ENCODE measurements at regions not wholly inside any gene's neighbourhood (a gene's known extent, or its start where the extent isn't known, plus 50 kb on each side); places are given as distances from the start of the nearest gene placed in this dataset.

DNA sequence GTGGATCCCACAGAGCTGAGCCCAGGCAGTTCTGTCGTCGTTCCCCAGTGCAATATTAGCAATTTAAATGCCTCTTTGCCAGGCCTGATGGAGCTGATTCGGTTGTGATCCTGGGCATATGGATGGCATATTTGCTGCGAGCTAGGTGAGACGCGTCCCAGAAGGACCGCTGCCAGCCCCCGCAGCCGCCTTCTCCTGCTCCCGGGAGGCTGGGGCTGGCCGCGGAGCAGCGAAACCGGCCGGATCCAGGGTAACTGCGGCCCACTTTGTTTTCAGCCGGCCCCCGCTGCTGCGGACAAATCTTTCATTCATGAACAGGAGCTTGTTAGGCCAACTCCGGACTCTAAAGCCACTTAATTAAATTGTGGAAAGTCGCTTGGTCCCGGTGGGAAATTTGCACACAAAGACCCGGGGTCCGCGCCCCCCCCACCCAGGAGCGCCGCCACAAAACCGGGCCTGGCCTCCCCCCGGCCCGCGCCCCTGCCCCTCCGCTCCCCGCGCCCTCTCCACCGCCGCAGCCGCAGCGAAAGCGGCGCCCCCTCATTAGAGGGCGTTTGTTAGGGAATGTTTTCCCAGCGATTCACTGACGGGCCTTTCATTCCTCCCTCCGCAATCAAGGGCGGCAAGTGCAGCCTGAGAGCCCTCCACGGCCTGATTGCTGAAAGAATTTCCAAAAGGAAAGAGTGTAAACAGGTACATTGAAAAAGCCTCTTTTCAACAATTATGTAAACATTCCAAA is 383.3 kb downstream of the RRAGC start:
- H2AFZ ChIP-seq (ENCODE audit: low read length), result no peak overlapping the region
- no peaks in the 10 kb centered on the region for H3F3A ChIP-seq (ENCODE audit: insufficient read depth, low read length)
- H3K9ac ChIP-seq (ENCODE audit: low read length), result peak overlapping the region; percentile 61
- no peaks in the 10 kb centered on the region for H3K79me2 ChIP-seq (ENCODE audit: insufficient read depth, low read length)
- peak overlapping the region; percentile 70 for H3K4me2 ChIP-seq (ENCODE audit: low read length)
- peaks cover 33% of the 10 kb centered on the region for H3K4me1 ChIP-seq (ENCODE audit: insufficient read depth, low read length, severe bottlenecking)
- TF ChIP-seq EZH2 (IDR thresholded peaks at IDR 0.05; ENCODE audit: borderline replicate concordance, low read length), result no peak
- TF ChIP-seq, protein P1, sequence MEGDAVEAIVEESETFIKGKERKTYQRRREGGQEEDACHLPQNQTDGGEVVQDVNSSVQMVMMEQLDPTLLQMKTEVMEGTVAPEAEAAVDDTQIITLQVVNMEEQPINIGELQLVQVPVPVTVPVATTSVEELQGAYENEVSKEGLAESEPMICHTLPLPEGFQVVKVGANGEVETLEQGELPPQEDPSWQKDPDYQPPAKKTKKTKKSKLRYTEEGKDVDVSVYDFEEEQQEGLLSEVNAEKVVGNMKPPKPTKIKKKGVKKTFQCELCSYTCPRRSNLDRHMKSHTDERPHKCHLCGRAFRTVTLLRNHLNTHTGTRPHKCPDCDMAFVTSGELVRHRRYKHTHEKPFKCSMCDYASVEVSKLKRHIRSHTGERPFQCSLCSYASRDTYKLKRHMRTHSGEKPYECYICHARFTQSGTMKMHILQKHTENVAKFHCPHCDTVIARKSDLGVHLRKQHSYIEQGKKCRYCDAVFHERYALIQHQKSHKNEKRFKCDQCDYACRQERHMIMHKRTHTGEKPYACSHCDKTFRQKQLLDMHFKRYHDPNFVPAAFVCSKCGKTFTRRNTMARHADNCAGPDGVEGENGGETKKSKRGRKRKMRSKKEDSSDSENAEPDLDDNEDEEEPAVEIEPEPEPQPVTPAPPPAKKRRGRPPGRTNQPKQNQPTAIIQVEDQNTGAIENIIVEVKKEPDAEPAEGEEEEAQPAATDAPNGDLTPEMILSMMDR (IDR thresholded peaks at IDR 0.05; ENCODE audit: low read length), result no peak
- H3K36me3 ChIP-seq (ENCODE audit: insufficient read depth, low read length), result no peaks in the 10 kb centered on the region; the same call in 1 of the 2 replicates
- peak overlapping the region; percentile 47 for H3K4me3 ChIP-seq (ENCODE audit: low read depth, low read length, poor library complexity, severe bottlenecking)
- peak overlapping the region; percentile 95 for H3K27ac ChIP-seq (ENCODE audit: low read depth, low read length, poor library complexity, severe bottlenecking)
- H3K9me2 ChIP-seq (ENCODE audit: low read depth, low read length), result no peaks in the 10 kb centered on the region
- H4K20me1 ChIP-seq (ENCODE audit: insufficient read depth, low read length), result no peaks in the 10 kb centered on the region
- no peaks in the 10 kb centered on the region for H3K9me3 ChIP-seq (ENCODE audit: low read length)
- H3K27me3 ChIP-seq (ENCODE audit: insufficient read depth, low read length), result no peaks in the 10 kb centered on the region

GRCh38 chr1:38475624-38476005 is 384.0 kb downstream of the RRAGC start:
- Histone ChIP-seq H3K4me1 (ENCODE audit: insufficient read depth, low read length, severe bottlenecking) (peaks cover 33% of the 10 kb centered on the region), H3K4me3 (ENCODE audit: low read depth, low read length, poor library complexity, severe bottlenecking) (peak overlapping the region; percentile 47), H3K27me3 (ENCODE audit: insufficient read depth, low read length) (no peaks in the 10 kb centered on the region), H3F3A (ENCODE audit: insufficient read depth, low read length) (no peaks in the 10 kb centered on the region), H2AFZ (ENCODE audit: low read length) (no peak overlapping the region), H3K9ac (ENCODE audit: low read length) (peak overlapping the region; percentile 61), H4K20me1 (ENCODE audit: insufficient read depth, low read length) (no peaks in the 10 kb centered on the region), H3K36me3 (ENCODE audit: insufficient read depth, low read length) (no peaks in the 10 kb centered on the region; the same call in 1 of the 2 replicates), H3K4me2 (ENCODE audit: low read length) (peak overlapping the region; percentile 70), H3K9me2 (ENCODE audit: low read depth, low read length) (no peaks in the 10 kb centered on the region), H3K9me3 (ENCODE audit: low read length) (no peaks in the 10 kb centered on the region), H3K79me2 (ENCODE audit: insufficient read depth, low read length) (no peaks in the 10 kb centered on the region), H3K27ac (ENCODE audit: low read depth, low read length, poor library complexity, severe bottlenecking) (peak overlapping the region; percentile 95)
- TF ChIP-seq EZH2 (IDR thresholded peaks at IDR 0.05; ENCODE audit: borderline replicate concordance, low read length), result no peak

DNA sequence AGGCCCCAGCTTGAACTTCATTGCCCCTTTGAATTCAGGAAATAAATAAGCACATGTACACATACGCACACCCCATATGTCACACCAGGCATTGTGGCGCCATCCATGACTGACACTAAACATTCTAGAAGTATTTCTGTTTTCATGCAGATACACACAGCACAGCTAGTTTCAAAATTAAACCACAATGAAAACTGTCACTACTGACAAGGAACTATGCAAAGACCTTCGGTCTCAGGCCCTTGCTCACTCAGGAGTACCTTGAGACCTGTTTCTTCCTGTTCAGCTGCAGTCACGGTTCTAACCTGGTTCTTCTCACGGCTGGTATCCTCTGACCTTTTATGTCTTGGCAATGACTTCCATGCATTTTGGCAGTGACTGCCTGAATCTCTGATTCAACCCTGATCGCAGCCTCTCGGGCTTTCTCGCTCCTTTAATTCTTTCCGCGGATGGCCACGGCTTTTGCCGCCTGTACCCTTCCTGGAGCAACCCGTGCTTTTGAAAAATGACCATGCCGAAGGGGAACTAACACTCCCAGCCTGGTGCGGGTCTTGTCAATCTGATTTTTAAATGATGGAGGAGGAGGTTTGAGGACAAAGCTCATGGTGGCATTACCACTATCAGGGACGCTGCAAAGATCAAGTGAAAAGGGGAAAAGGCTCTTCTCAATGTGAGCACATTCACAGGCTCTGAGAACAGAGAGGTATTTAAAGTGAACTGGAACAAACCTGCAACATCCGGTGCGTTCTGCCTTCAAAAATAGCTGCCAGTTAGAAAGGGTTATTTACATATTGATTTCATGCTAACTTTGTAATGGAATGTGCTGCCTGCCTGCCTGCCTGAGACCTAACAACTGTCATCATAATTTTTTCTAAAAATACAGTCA is 384.6 kb downstream of the RRAGC start:
- peak overlapping the region; percentile 61 for H3K9ac ChIP-seq (ENCODE audit: low read length)
- no peaks in the 10 kb centered on the region for H4K20me1 ChIP-seq (ENCODE audit: insufficient read depth, low read length)
- no peaks in the 10 kb centered on the region for H3K27me3 ChIP-seq (ENCODE audit: insufficient read depth, low read length)
- H3K4me2 ChIP-seq (ENCODE audit: low read length), result peak overlapping the region; percentile 70
- H3K4me1 ChIP-seq (ENCODE audit: insufficient read depth, low read length, severe bottlenecking), result peaks cover 33% of the 10 kb centered on the region
- TF ChIP-seq, protein P1 (IDR thresholded peaks at IDR 0.05; ENCODE audit: low read length), result no peak
- no peak for TF ChIP-seq EZH2 (IDR thresholded peaks at IDR 0.05; ENCODE audit: borderline replicate concordance, low read length)
- no peaks in the 10 kb centered on the region for H3K9me2 ChIP-seq (ENCODE audit: low read depth, low read length)
- peak overlapping the region; percentile 47 for H3K4me3 ChIP-seq (ENCODE audit: low read depth, low read length, poor library complexity, severe bottlenecking)
- H3K79me2 ChIP-seq (ENCODE audit: insufficient read depth, low read length), result no peaks in the 10 kb centered on the region
- peak overlapping the region; percentile 95 for H3K27ac ChIP-seq (ENCODE audit: low read depth, low read length, poor library complexity, severe bottlenecking)
- H3K9me3 ChIP-seq (ENCODE audit: low read length), result no peaks in the 10 kb centered on the region
- H3K36me3 ChIP-seq (ENCODE audit: insufficient read depth, low read length), result no peaks in the 10 kb centered on the region; the same call in 1 of the 2 replicates
- H2AFZ ChIP-seq (ENCODE audit: low read length), result no peak overlapping the region
- no peaks in the 10 kb centered on the region for H3F3A ChIP-seq (ENCODE audit: insufficient read depth, low read length)

Measured in OCI-LY1 (cell line).